ENCODE measurements at regions not wholly inside any gene's neighbourhood (a gene's known extent, or its start where the extent isn't known, plus 50 kb on each side); places are given as distances from the start of the nearest gene placed in this dataset.

GRCh38 chr4:43337707-43338106 is 445.2 kb downstream of the GRXCR1 start:
- H3K36me3 ChIP-seq (ENCODE audit: control insufficient read depth, insufficient read depth, low read length) = no peaks in the 10 kb centered on the region
- H3K4me3 ChIP-seq (replicated peaks in 1 of 4; ENCODE audit: control extremely low read depth in 1 of 4, insufficient read depth in 1 of 4, low read depth in 3 of 4, low read length in 4 of 4) = no peak overlapping the region
- H3K4me1 ChIP-seq (ENCODE audit: control insufficient read depth, extremely low read depth, insufficient read depth, low read length) = peaks cover 5% of the 10 kb centered on the region
- H3K9me3 ChIP-seq (ENCODE audit: control insufficient read depth, insufficient read depth, low read depth, low read length) = no peaks in the 10 kb centered on the region
- peak; percentile 24 to 82 for DNase-seq (ENCODE audit: low read depth in 2 of 2)
- H2AFZ ChIP-seq (ENCODE audit: low read length) = no peak overlapping the region
- H3K79me2 ChIP-seq (ENCODE audit: control insufficient read depth, insufficient read depth, low read length) = no peaks in the 10 kb centered on the region
- H3K27me3 ChIP-seq (ENCODE audit: control insufficient read depth, insufficient read depth, low read length) = no peaks in the 10 kb centered on the region
- TF ChIP-seq CTCF (conservative IDR thresholded peaks at IDR 0.05 in 1 of 2, IDR thresholded peaks at IDR 0.05 in 1 of 2; ENCODE audit: low read depth in 1 of 2, low read length in 2 of 2) (no peak), EZH2 (IDR thresholded peaks at IDR 0.05; ENCODE audit: low read length, missing control alignments) (no peak)
- H4K20me1 ChIP-seq (ENCODE audit: control insufficient read depth, extremely low read depth, insufficient read depth, low read length) = no peaks in the 10 kb centered on the region
- H3K27ac ChIP-seq (ENCODE audit: insufficient read depth, low read length) = peak overlapping the region; percentile 12
- no peak overlapping the region for H3K4me2 ChIP-seq (ENCODE audit: extremely low read depth, insufficient read depth, low read length)
- no peak overlapping the region for H3K9ac ChIP-seq (ENCODE audit: insufficient read depth, low read length)

- Histone ChIP-seq H3K4me2 (ENCODE audit: extremely low read depth, insufficient read depth, low read length) (no peak overlapping the region), H4K20me1 (ENCODE audit: control insufficient read depth, extremely low read depth, insufficient read depth, low read length) (no peaks in the 10 kb centered on the region), H2AFZ (ENCODE audit: low read length) (no peak overlapping the region), H3K4me1 (ENCODE audit: control insufficient read depth, extremely low read depth, insufficient read depth, low read length) (peaks cover 5% of the 10 kb centered on the region), H3K79me2 (ENCODE audit: control insufficient read depth, insufficient read depth, low read length) (no peaks in the 10 kb centered on the region), H3K36me3 (ENCODE audit: control insufficient read depth, insufficient read depth, low read length) (no peaks in the 10 kb centered on the region), H3K4me3 (replicated peaks in 1 of 4; ENCODE audit: control extremely low read depth in 1 of 4, insufficient read depth in 1 of 4, low read depth in 3 of 4, low read length in 4 of 4) (no peak overlapping the region), H3K27me3 (ENCODE audit: control insufficient read depth, insufficient read depth, low read length) (no peaks in the 10 kb centered on the region), H3K9ac (ENCODE audit: insufficient read depth, low read length) (no peak overlapping the region), H3K27ac (ENCODE audit: insufficient read depth, low read length) (peak overlapping the region; percentile 38), H3K9me3 (ENCODE audit: control insufficient read depth, insufficient read depth, low read depth, low read length) (no peaks in the 10 kb centered on the region)
- no peak for TF ChIP-seq EZH2 (IDR thresholded peaks at IDR 0.05; ENCODE audit: low read length, missing control alignments)
- TF ChIP-seq CTCF (conservative IDR thresholded peaks at IDR 0.05 in 1 of 2, IDR thresholded peaks at IDR 0.05 in 1 of 2; ENCODE audit: low read depth in 1 of 2, low read length in 2 of 2) = no peak
- peak; percentile 71 to 92 for DNase-seq (ENCODE audit: low read depth in 2 of 2)
Measured at GRCh38 chr4:43339435-43339834, 446.9 kb downstream of the GRXCR1 start.

- no peak overlapping the region for H3K4me3 ChIP-seq (replicated peaks in 1 of 4; ENCODE audit: control extremely low read depth in 1 of 4, insufficient read depth in 1 of 4, low read depth in 3 of 4, low read length in 4 of 4)
- TF ChIP-seq EZH2 (IDR thresholded peaks at IDR 0.05; ENCODE audit: low read length, missing control alignments) = no peak
- TF ChIP-seq CTCF (conservative IDR thresholded peaks at IDR 0.05 in 1 of 2, IDR thresholded peaks at IDR 0.05 in 1 of 2; ENCODE audit: low read depth in 1 of 2, low read length in 2 of 2) = no peak
- no peaks in the 10 kb centered on the region for H4K20me1 ChIP-seq (ENCODE audit: control insufficient read depth, extremely low read depth, insufficient read depth, low read length)
- no peaks in the 10 kb centered on the region for H3K36me3 ChIP-seq (ENCODE audit: control insufficient read depth, insufficient read depth, low read length)
- H3K27ac ChIP-seq (ENCODE audit: insufficient read depth, low read length) = no peak overlapping the region
- DNase-seq (ENCODE audit: low read depth in 2 of 2) = no peak
- no peak overlapping the region for H3K9ac ChIP-seq (ENCODE audit: insufficient read depth, low read length)
- no peaks in the 10 kb centered on the region for H3K27me3 ChIP-seq (ENCODE audit: control insufficient read depth, insufficient read depth, low read length)
- H3K4me2 ChIP-seq (ENCODE audit: extremely low read depth, insufficient read depth, low read length) = no peak overlapping the region
- H3K9me3 ChIP-seq (ENCODE audit: control insufficient read depth, insufficient read depth, low read depth, low read length) = no peaks in the 10 kb centered on the region
- H2AFZ ChIP-seq (ENCODE audit: low read length) = peak overlapping the region; percentile 18
- H3K79me2 ChIP-seq (ENCODE audit: control insufficient read depth, insufficient read depth, low read length) = no peaks in the 10 kb centered on the region
- H3K4me1 ChIP-seq (ENCODE audit: control insufficient read depth, extremely low read depth, insufficient read depth, low read length) = peaks cover 5% of the 10 kb centered on the region
Measured at GRCh38 chr4:43341741-43342140, 449.2 kb downstream of the GRXCR1 start.
